ENCODE measurements at regions not wholly inside any gene's neighbourhood (a gene's known extent, or its start where the extent isn't known, plus 50 kb on each side); places are given as distances from the start of the nearest gene placed in this dataset. TPM values are rescaled to one million over a fixed set of nuclear protein-coding genes. Genes with fewer than 3 reads are reported as not detected.

DNA sequence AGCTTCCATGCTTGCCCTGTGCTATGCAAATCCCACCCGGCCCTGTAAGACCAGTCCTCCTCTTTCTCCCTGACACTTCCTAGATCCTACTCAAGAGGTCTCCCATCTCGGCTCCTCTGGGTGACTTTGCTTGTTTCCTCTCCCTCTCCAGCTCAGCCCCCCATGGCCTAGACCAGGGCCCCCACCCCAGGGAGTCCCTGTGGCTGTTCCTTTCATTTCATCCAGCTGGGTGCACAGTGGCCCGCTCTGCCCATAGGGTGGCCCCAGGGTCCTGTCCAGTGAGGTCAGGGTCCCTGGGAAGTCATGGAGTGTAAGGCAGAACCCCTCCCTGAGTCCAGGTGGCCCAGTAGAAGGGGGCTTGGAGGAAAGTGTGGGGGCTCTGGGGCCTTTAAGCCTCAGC lies 52.3 kb upstream of the NKX1-1 start:
- no peaks in the 10 kb centered on the region for H3K9me3 ChIP-seq (replicated peaks; ENCODE audit: control insufficient read depth, insufficient read depth, low read length)
- H3K27me3 ChIP-seq (ENCODE audit: control insufficient read depth in 2 of 2, insufficient read depth in 2 of 2, low read length in 2 of 2) = peaks cover 10 to 15% of the 10 kb centered on the region in 2 experiments
- intact Hi-C loops (cut with micrococcal nuclease) = no loop called here
- dilution Hi-C loops (cut with MboI; ENCODE audit: extremely low pct_ligation_motif_present, low sequenced_read_pairs) = no loop called here
- no peaks in the 10 kb centered on the region for H3K4me1 ChIP-seq (ENCODE audit: control insufficient read depth, extremely low read depth, insufficient read depth, low read length)
- H3K4me3 ChIP-seq (replicated peaks in 1 of 3; ENCODE audit: insufficient read depth in 1 of 3, low read depth in 1 of 3, low read length in 3 of 3) = no peak overlapping the region
- ChIA-PET POLR2A (no interaction called here), CTCF (no interaction called here)
- no peaks in the 10 kb centered on the region for H4K20me1 ChIP-seq (replicated peaks; ENCODE audit: control insufficient read depth, extremely low read depth, insufficient read depth, low read length)
- TF ChIP-seq POLR2A (IDR thresholded peaks at IDR 0.05; ENCODE audit: low read depth, low read length) (no peak), MYC (IDR thresholded peaks at IDR 0.05; ENCODE audit: low read depth, low read length) (no peak), FOS (IDR thresholded peaks at IDR 0.05; ENCODE audit: borderline replicate concordance, insufficient read depth, low read length) (no peak), GATA2 (IDR thresholded peaks at IDR 0.05; ENCODE audit: insufficient read depth, insufficient read length, low read depth, low read length) (no peak), JUN (IDR thresholded peaks at IDR 0.05; ENCODE audit: borderline replicate concordance, insufficient read depth, insufficient read length, low read depth) (no peak), POLR2AphosphoS5 (IDR thresholded peaks at IDR 0.05; ENCODE audit: insufficient read depth, low read depth, low read length) (no peak), EZH2 (IDR thresholded peaks at IDR 0.05; ENCODE audit: borderline replicate concordance, low read depth, low read length, severe bottlenecking) (no peak)
- TF ChIP-seq, protein P1, sequence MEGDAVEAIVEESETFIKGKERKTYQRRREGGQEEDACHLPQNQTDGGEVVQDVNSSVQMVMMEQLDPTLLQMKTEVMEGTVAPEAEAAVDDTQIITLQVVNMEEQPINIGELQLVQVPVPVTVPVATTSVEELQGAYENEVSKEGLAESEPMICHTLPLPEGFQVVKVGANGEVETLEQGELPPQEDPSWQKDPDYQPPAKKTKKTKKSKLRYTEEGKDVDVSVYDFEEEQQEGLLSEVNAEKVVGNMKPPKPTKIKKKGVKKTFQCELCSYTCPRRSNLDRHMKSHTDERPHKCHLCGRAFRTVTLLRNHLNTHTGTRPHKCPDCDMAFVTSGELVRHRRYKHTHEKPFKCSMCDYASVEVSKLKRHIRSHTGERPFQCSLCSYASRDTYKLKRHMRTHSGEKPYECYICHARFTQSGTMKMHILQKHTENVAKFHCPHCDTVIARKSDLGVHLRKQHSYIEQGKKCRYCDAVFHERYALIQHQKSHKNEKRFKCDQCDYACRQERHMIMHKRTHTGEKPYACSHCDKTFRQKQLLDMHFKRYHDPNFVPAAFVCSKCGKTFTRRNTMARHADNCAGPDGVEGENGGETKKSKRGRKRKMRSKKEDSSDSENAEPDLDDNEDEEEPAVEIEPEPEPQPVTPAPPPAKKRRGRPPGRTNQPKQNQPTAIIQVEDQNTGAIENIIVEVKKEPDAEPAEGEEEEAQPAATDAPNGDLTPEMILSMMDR (IDR thresholded peaks at IDR 0.05; ENCODE audit: extremely low read depth in 1 of 2, insufficient read depth in 1 of 2, low read depth in 1 of 2, low read length in 2 of 2) = no peak
- TF ChIP-seq, protein P2, sequence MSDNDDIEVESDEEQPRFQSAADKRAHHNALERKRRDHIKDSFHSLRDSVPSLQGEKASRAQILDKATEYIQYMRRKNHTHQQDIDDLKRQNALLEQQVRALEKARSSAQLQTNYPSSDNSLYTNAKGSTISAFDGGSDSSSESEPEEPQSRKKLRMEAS (IDR thresholded peaks at IDR 0.05; ENCODE audit: insufficient read depth, insufficient read length) = no peak
- no peak for DNase-seq (ENCODE audit: low read depth, low spot score)
- H3K9ac ChIP-seq (replicated peaks; ENCODE audit: extremely low read depth, insufficient read depth, low read length) = no peak overlapping the region
- H3K4me2 ChIP-seq (ENCODE audit: insufficient read depth, low read length) = no peak overlapping the region
- FAIRE-seq = no peak
- no peak overlapping the region for H3K27ac ChIP-seq (ENCODE audit: insufficient read depth, low read depth, low read length)
- no peaks in the 10 kb centered on the region for H3K36me3 ChIP-seq (ENCODE audit: control insufficient read depth in 2 of 2, extremely low read depth in 1 of 2, insufficient read depth in 2 of 2, low read length in 2 of 2)
- BruUV-seq (replicated peaks) = no TSS peak
- no peaks in the 10 kb centered on the region for H3K79me2 ChIP-seq (ENCODE audit: control insufficient read depth, insufficient read depth, low read length)
- no peaks in the 10 kb centered on the region for H3K9me1 ChIP-seq (replicated peaks; ENCODE audit: control insufficient read depth, extremely low read depth, insufficient read depth, low read length)
- no peak overlapping the region for H2AFZ ChIP-seq (ENCODE audit: low read depth, low read length)

Small RNA genes lying in the stretch of these regions (small RNA-seq; reads per million reads assigned to genes)
- gene AC147067.2 (ENCODE audit: insufficient read depth, insufficient read length, low read depth, low replicate concordance) = not detected

Measured in endothelial cell of umbilical vein (primary cell).